IMR-90 (cell line): ENCODE measurements at regions not wholly inside any gene's neighbourhood (a gene's known extent, or its start where the extent isn't known, plus 50 kb on each side); places are given as distances from the start of the nearest gene placed in this dataset.

Experiments
- ATAC-seq: fragments of 200-7000 bp; cut with Tn5 transposase; 2 replicates; pipeline ENCODE4 v1.9.1; 2020; ENCODE audit warnings: low read depth, mild to moderate bottlenecking, moderate library complexity
- BruUV-seq: library from RNA; stranded (reverse); fragments of 400-500 nt; replicated peaks from 2 replicates; lab custom pipeline; 2021; lab: Mats Ljungman, UMichigan
- CTCF ChIA-PET: fragments of 300-600 bp; formaldehyde crosslinking; extraction: SDS; loops from one replicate; lab custom pipeline; 2021; ENCODE audit warnings: antibody characterized with exemption; lab: Yijun Ruan, JAX
- POLR2A ChIA-PET: fragments of 300-600 bp; sonication (Branson Sonifier 250); formaldehyde crosslinking; loops from one replicate; lab custom pipeline; 2022; ENCODE audit warnings: antibody characterized with exemption; ENCODE audit not compliant: unreplicated experiment; lab: Charles Lee
- DNase-seq: peaks from one replicate; pipeline ENCODE4 v3.0.0; 2013
- H2AFZ ChIP-seq: replicated peaks from 2 replicates; pipeline ENCODE3; 2013; ENCODE audit warnings: low read length, mild to moderate bottlenecking; ENCODE audit not compliant: poor library complexity
- H2AK5ac ChIP-seq: 2 replicates; pipeline ENCODE4 v1.6.1; 2013; ENCODE audit warnings: low read depth, low read length, inconsistent platforms
- H2AK9ac ChIP-seq: replicated peaks from 2 replicates; pipeline ENCODE3; 2013; ENCODE audit warnings: mild to moderate bottlenecking, low read depth, low read length, moderate library complexity; ENCODE audit not compliant: poor library complexity
- H2BK120ac ChIP-seq: 2 replicates; pipeline ENCODE4 v1.6.1; 2013; ENCODE audit warnings: low read depth, low read length, inconsistent platforms
- H2BK15ac ChIP-seq: 3 replicates; pipeline ENCODE4 v1.6.1; 2013; ENCODE audit warnings: low read depth, low read length, inconsistent platforms
- H2BK20ac ChIP-seq: 2 replicates; pipeline ENCODE4 v1.6.1; 2013; ENCODE audit warnings: low read depth, mild to moderate bottlenecking, inconsistent platforms, low read length, moderate library complexity
- H2BK5ac ChIP-seq: 2 replicates; pipeline ENCODE4 v1.6.1; 2013; ENCODE audit warnings: mild to moderate bottlenecking, low read depth, low read length, inconsistent platforms; ENCODE audit not compliant: poor library complexity, severe bottlenecking
- H3K14ac ChIP-seq: replicated peaks from 2 replicates; pipeline ENCODE4 v1.6.1; 2013; ENCODE audit warnings: low read depth, low read length, inconsistent platforms
- H3K18ac ChIP-seq: 2 replicates; pipeline ENCODE4 v1.6.1; 2013; ENCODE audit warnings: low read depth, low read length, control low read depth
- H3K23ac ChIP-seq: 2 replicates; pipeline ENCODE4 v1.6.1; 2013; ENCODE audit warnings: low read depth, low read length, inconsistent platforms
- H3K27ac ChIP-seq: 2 replicates; pipeline ENCODE4 v1.5.1; 2013; ENCODE audit warnings: mild to moderate bottlenecking, control low read depth, low read length; ENCODE audit not compliant: insufficient read depth
- H3K27me3 ChIP-seq: 2 replicates; pipeline ENCODE4 v1.6.1; 2013; ENCODE audit warnings: low read length; ENCODE audit not compliant: control insufficient read depth, insufficient read depth
- H3K36me3 ChIP-seq: 2 replicates; pipeline ENCODE4 v1.6.1; 2013; ENCODE audit warnings: low read length, mixed read lengths; ENCODE audit not compliant: control insufficient read depth, insufficient read depth
- H3K4ac ChIP-seq: 2 replicates; pipeline ENCODE4 v1.6.1; 2013; ENCODE audit warnings: low read depth, low read length, inconsistent platforms
- H3K4me1 ChIP-seq: 2 replicates; pipeline ENCODE4 v1.6.1; 2013; ENCODE audit warnings: low read length, mixed read lengths; ENCODE audit not compliant: control insufficient read depth, insufficient read depth
- H3K4me2 ChIP-seq: 2 replicates; pipeline ENCODE4 v1.6.1; 2013; ENCODE audit warnings: low read depth, mild to moderate bottlenecking, control low read depth, low read length, moderate library complexity
- H3K4me3 ChIP-seq: 2 replicates; pipeline ENCODE4 v1.5.1; 2013; ENCODE audit warnings: low read depth, mild to moderate bottlenecking, control low read depth, low read length, moderate library complexity; ENCODE audit not compliant: insufficient read depth
- H3K56ac ChIP-seq: 2 replicates; pipeline ENCODE4 v1.6.1; 2013; ENCODE audit warnings: low read length, inconsistent platforms; ENCODE audit not compliant: insufficient read depth; ENCODE audit errors: extremely low read depth
- H3K79me1 ChIP-seq, 2 experiments: 2 replicates each; pipeline ENCODE4 v1.6.1; 2013; ENCODE audit warnings: low read length in 2 of 2, inconsistent platforms in 1 of 2, low read depth in 1 of 2
- H3K9ac ChIP-seq: 2 replicates; pipeline ENCODE4 v1.6.1; 2013; ENCODE audit warnings: low read depth, low read length, control low read depth
- H3K9me1 ChIP-seq: 2 replicates; pipeline ENCODE4 v1.6.1; 2013; ENCODE audit warnings: low read length, inconsistent platforms; ENCODE audit not compliant: insufficient read depth
- H3K9me3 ChIP-seq: 2 replicates; pipeline ENCODE4 v1.6.1; 2013; ENCODE audit warnings: low read length; ENCODE audit not compliant: control insufficient read depth, insufficient read depth
- H4K20me1 ChIP-seq: 2 replicates; pipeline ENCODE4 v1.6.1; 2013; ENCODE audit warnings: low read length, inconsistent platforms; ENCODE audit not compliant: insufficient read depth
- H4K5ac ChIP-seq: 2 replicates; pipeline ENCODE4 v1.6.1; 2013; ENCODE audit warnings: mild to moderate bottlenecking, low read depth, low read length, control low read depth
- H4K8ac ChIP-seq, 2 experiments: 2 replicates each; pipeline ENCODE4 v1.6.1; 2013; ENCODE audit warnings: low read depth in 2 of 2, low read length in 2 of 2, control low read depth in 1 of 2, inconsistent platforms in 1 of 2
- H4K91ac ChIP-seq: 2 replicates; pipeline ENCODE4 v1.6.1; 2013; ENCODE audit warnings: low read depth, low read length, inconsistent platforms; ENCODE audit not compliant: insufficient read depth
- BHLHE40 ChIP-seq: fragments of 150-350 bp; IDR thresholded peaks from 2 replicates; pipeline ENCODE4 v1.6.1; 2016; ENCODE audit warnings: mild to moderate bottlenecking, low read depth, low read length
- CEBPB ChIP-seq: IDR thresholded peaks from 2 replicates; pipeline ENCODE4 v1.6.1; 2012; ENCODE audit warnings: low read depth, low read length, improper control_type of control experiment
- CHD1 ChIP-seq: IDR thresholded peaks from 2 replicates; pipeline ENCODE4 v1.6.1; 2012; ENCODE audit warnings: low read depth, low read length, improper control_type of control experiment
- CTCF ChIP-seq: conservative IDR thresholded peaks from 2 replicates; pipeline ENCODE4 v1.5.1; 2012; ENCODE audit warnings: mild to moderate bottlenecking, low read depth, low read length, improper control_type of control experiment
- ELK1 ChIP-seq: fragments of 150-350 bp; IDR thresholded peaks from 2 replicates; pipeline ENCODE4 v1.6.1; 2016; ENCODE audit warnings: low read depth, mild to moderate bottlenecking, low read length, moderate library complexity, borderline replicate concordance
- MAFK ChIP-seq: IDR thresholded peaks from 2 replicates; pipeline ENCODE4 v1.6.1; 2012; ENCODE audit warnings: low read depth, low read length, improper control_type of control experiment
- MXI1 ChIP-seq: IDR thresholded peaks from 2 replicates; pipeline ENCODE4 v1.6.1; 2012; ENCODE audit warnings: low read depth, mild to moderate bottlenecking, low read length, moderate library complexity, borderline replicate concordance
- NFE2L2 ChIP-seq: fragments of 150-350 bp; IDR thresholded peaks from 2 replicates; pipeline ENCODE4 v1.6.1; 2016; ENCODE audit warnings: low read depth, mild to moderate bottlenecking, low read length
- POLR2A ChIP-seq: IDR thresholded peaks from 2 replicates; pipeline ENCODE4 v1.6.1; 2012; ENCODE audit warnings: mild to moderate bottlenecking, low read depth, low read length
- RAD21 ChIP-seq: IDR thresholded peaks from 2 replicates; pipeline ENCODE4 v1.6.1; 2012; ENCODE audit warnings: low read length, improper control_type of control experiment
- RCOR1 ChIP-seq: IDR thresholded peaks from 2 replicates; pipeline ENCODE4 v1.6.1; 2012; ENCODE audit warnings: mild to moderate bottlenecking, low read length, improper control_type of control experiment; ENCODE audit not compliant: insufficient replicate concordance
- RFX5 ChIP-seq: IDR thresholded peaks from 2 replicates; pipeline ENCODE4 v1.8.0; 2012; ENCODE audit warnings: low read depth, mild to moderate bottlenecking, low read length, moderate library complexity
- SMC3 ChIP-seq: fragments of 150-350 bp; IDR thresholded peaks from 2 replicates; pipeline ENCODE4 v1.6.1; 2016; ENCODE audit warnings: low read depth, mild to moderate bottlenecking, antibody characterized with exemption, low read length, moderate library complexity
- USF2 ChIP-seq: fragments of 150-350 bp; IDR thresholded peaks from 2 replicates; pipeline ENCODE4 v1.6.1; 2017; ENCODE audit warnings: mild to moderate bottlenecking, antibody characterized with exemption, low read length, low read depth
- WGBS, 2 experiments: methylation state at CpG; one replicate each; pipeline versions ENCODE4 v1.1.5 to v1.1.7; 2013; ENCODE audit warnings: missing lambda C conversion rate in 2 of 2; ENCODE audit not compliant: insufficient read length in 1 of 2; ENCODE audit errors: extremely low coverage in 2 of 2; 5-methylcytosine and 5-hydroxymethylcytosine counted together
- dilution Hi-C: fragments of 300-500 bp; cut with HindIII; formaldehyde crosslinking; loops from one replicate; pipeline ENCODE4 v1.14.3; 2018; ENCODE audit warnings: low sequenced_read_pairs; ENCODE audit not compliant: unreplicated experiment
- in situ Hi-C: fragments of 300-500 bp; cut with MboI; formaldehyde crosslinking; loops from 3 replicates; pipeline ENCODE4 v1.14.3; 2019; ENCODE audit warnings: low sequenced_read_pairs, inconsistent platforms, mixed read lengths
- intact Hi-C: fragments of 100-400 bp; cut with micrococcal nuclease; formaldehyde crosslinking; loops from 2 replicates; pipeline ENCODE4 v1.10.0; 2022

GRCh38 chr18:42168907-42169306, 213.9 kb downstream of the PIK3C3 start:
- no peak overlapping the region for H2AFZ ChIP-seq
- WGBS, 2 experiments = no CpG with 5 or more reads among the region's 3 CpGs
- no peak overlapping the region for H2AK9ac ChIP-seq
- no peak overlapping the region for H4K91ac ChIP-seq
- no peaks in the 10 kb centered on the region for H3K27me3 ChIP-seq
- H3K4ac ChIP-seq = no peak overlapping the region
- in situ Hi-C loops = no loop called here
- H2BK15ac ChIP-seq = no peak overlapping the region
- ATAC-seq (no peak), DNase-seq (no peak)
- no peaks in the 10 kb centered on the region for H3K9me1 ChIP-seq
- H3K23ac ChIP-seq = no peak overlapping the region
- POLR2A ChIA-PET = no interaction called here
- no peak overlapping the region for H3K27ac ChIP-seq
- BruUV-seq = no TSS peak
- no peak overlapping the region for H4K5ac ChIP-seq
- no peaks in the 10 kb centered on the region for H3K36me3 ChIP-seq
- no peak overlapping the region for H3K56ac ChIP-seq
- H2BK5ac ChIP-seq = no peak overlapping the region
- H3K4me2 ChIP-seq = no peak overlapping the region
- no peak overlapping the region for H4K8ac ChIP-seq
- dilution Hi-C loops = no loop called here
- no peak for TF ChIP-seq ELK1
- no peak for TF ChIP-seq CTCF
- no peak for TF ChIP-seq CEBPB
- no peak for TF ChIP-seq NFE2L2
- no peak for TF ChIP-seq POLR2A
- TF ChIP-seq RAD21 = no peak
- no peak for TF ChIP-seq RCOR1
- TF ChIP-seq CHD1 = no peak
- no peak for TF ChIP-seq BHLHE40
- TF ChIP-seq SMC3 = no peak
- TF ChIP-seq RFX5 = no peak
- TF ChIP-seq MAFK = no peak
- TF ChIP-seq MXI1 = no peak
- TF ChIP-seq USF2 = no peak
- no peak overlapping the region for H2AK5ac ChIP-seq
- H4K20me1 ChIP-seq = no peaks in the 10 kb centered on the region
- no peak overlapping the region for H2BK120ac ChIP-seq
- no peak overlapping the region for H3K9ac ChIP-seq
- H3K79me1 ChIP-seq = no peaks in the 10 kb centered on the region
- CTCF ChIA-PET = no interaction called here
- no peaks in the 10 kb centered on the region for H3K9me3 ChIP-seq
- no peak overlapping the region for H2BK20ac ChIP-seq
- H3K4me1 ChIP-seq = no peaks in the 10 kb centered on the region
- no peak overlapping the region for H3K4me3 ChIP-seq
- intact Hi-C loops = no loop called here
- H3K14ac ChIP-seq = no peak overlapping the region
- H3K18ac ChIP-seq = no peak overlapping the region
